ENCODE measurements at regions not wholly inside any gene's neighbourhood (a gene's known extent, or its start where the extent isn't known, plus 50 kb on each side); places are given as distances from the start of the nearest gene placed in this dataset.

GRCh38 chr1:219289171-219289570, 115.5 kb downstream of the LYPLAL1 start:
- no peak for DNase-seq (ENCODE audit: low spot score)
- Histone ChIP-seq H3K9me3 (replicated peaks in 1 of 2; ENCODE audit: control insufficient read depth in 2 of 2, insufficient read depth in 1 of 2, low read depth in 1 of 2, low read length in 2 of 2) (no peaks in the 10 kb centered on the region), H3K4me1 (ENCODE audit: control insufficient read depth in 2 of 2, insufficient read depth in 1 of 2, low read depth in 1 of 2, low read length in 2 of 2) (no peaks in the 10 kb centered on the region)

GRCh38 chr1:219283541-219283940, 109.9 kb downstream of the LYPLAL1 start:
- Histone ChIP-seq H4K91ac (ENCODE audit: low read depth, low read length, poor library complexity) (no peak overlapping the region), H3K9ac (ENCODE audit: low read depth, low read length, poor library complexity) (no peak overlapping the region), H2BK12ac (ENCODE audit: low read length) (no peak overlapping the region), H3K4me1 (ENCODE audit: control insufficient read depth in 2 of 2, insufficient read depth in 1 of 2, low read depth in 1 of 2, low read length in 2 of 2) (no peaks in the 10 kb centered on the region), H2BK5ac (ENCODE audit: low read length) (no peak overlapping the region), H3K4me3 (ENCODE audit: low read length in 2 of 2) (no peak overlapping the region), H3K9me3 (replicated peaks in 1 of 2; ENCODE audit: control insufficient read depth in 2 of 2, insufficient read depth in 1 of 2, low read depth in 1 of 2, low read length in 2 of 2) (no peaks in the 10 kb centered on the region), H2BK15ac (ENCODE audit: low read length) (no peak overlapping the region), H3K18ac (ENCODE audit: low read length) (no peak overlapping the region), H3K4ac (ENCODE audit: low read length) (no peak overlapping the region), H4K8ac (ENCODE audit: low read depth, low read length) (no peak overlapping the region), H3K36me3 (replicated peaks in 1 of 2; ENCODE audit: control insufficient read depth in 2 of 2, insufficient read depth in 2 of 2, low read length in 2 of 2) (no peaks in the 10 kb centered on the region), H3K27ac (replicated peaks; ENCODE audit: low read length) (no peak overlapping the region), H3K79me1 (ENCODE audit: low read depth, low read length) (no peaks in the 10 kb centered on the region), H3K14ac (ENCODE audit: low read length) (no peak overlapping the region), H2AFZ (ENCODE audit: low read length) (no peak overlapping the region), H2AK5ac (ENCODE audit: low read depth, low read length) (no peak overlapping the region), H3K4me2 (ENCODE audit: insufficient read depth, low read length, poor library complexity, severe bottlenecking) (no peak overlapping the region), H3K23ac (ENCODE audit: low read depth, low read length, poor library complexity) (no peak overlapping the region), H3K27me3 (ENCODE audit: control insufficient read depth in 3 of 3, insufficient read depth in 3 of 3, low read depth in 1 of 3, low read length in 3 of 3) (no peaks in the 10 kb centered on the region), H2BK120ac (ENCODE audit: low read depth, low read length) (no peak overlapping the region)
- no peak for DNase-seq (ENCODE audit: low spot score)

More at GRCh38 chr1:219289171-219289570, 115.5 kb downstream of the LYPLAL1 start:
- Histone ChIP-seq H2BK12ac (ENCODE audit: low read length) (no peak overlapping the region), H2AK5ac (ENCODE audit: low read depth, low read length) (no peak overlapping the region), H2AFZ (ENCODE audit: low read length) (no peak overlapping the region), H4K91ac (ENCODE audit: low read depth, low read length, poor library complexity) (no peak overlapping the region), H4K8ac (ENCODE audit: low read depth, low read length) (no peak overlapping the region), H3K27ac (replicated peaks; ENCODE audit: low read length) (no peak overlapping the region), H2BK15ac (ENCODE audit: low read length) (no peak overlapping the region), H3K18ac (ENCODE audit: low read length) (no peak overlapping the region), H3K4me3 (ENCODE audit: low read length in 2 of 2) (no peak overlapping the region), H3K14ac (ENCODE audit: low read length) (no peak overlapping the region), H3K79me1 (ENCODE audit: low read depth, low read length) (no peaks in the 10 kb centered on the region), H3K4me2 (ENCODE audit: insufficient read depth, low read length, poor library complexity, severe bottlenecking) (no peak overlapping the region), H3K23ac (ENCODE audit: low read depth, low read length, poor library complexity) (no peak overlapping the region), H3K9ac (ENCODE audit: low read depth, low read length, poor library complexity) (no peak overlapping the region), H3K27me3 (ENCODE audit: control insufficient read depth in 3 of 3, insufficient read depth in 3 of 3, low read depth in 1 of 3, low read length in 3 of 3) (no peaks in the 10 kb centered on the region), H2BK120ac (ENCODE audit: low read depth, low read length) (no peak overlapping the region), H3K4ac (ENCODE audit: low read length) (no peak overlapping the region), H3K36me3 (replicated peaks in 1 of 2; ENCODE audit: control insufficient read depth in 2 of 2, insufficient read depth in 2 of 2, low read length in 2 of 2) (no peaks in the 10 kb centered on the region), H2BK5ac (ENCODE audit: low read length) (no peak overlapping the region)
- no CpG with 5 or more reads among the region's 6 CpGs for WGBS, 2 donors (ENCODE audit: extremely low coverage in 2 of 2, insufficient read length in 2 of 2, insufficient replicate concordance in 1 of 2)

GRCh38 chr1:219281831-219282230, 108.2 kb downstream of the LYPLAL1 start:
- no peak overlapping the region for H2AFZ ChIP-seq (ENCODE audit: low read length)
- no peak overlapping the region for H3K4me2 ChIP-seq (ENCODE audit: insufficient read depth, low read length, poor library complexity, severe bottlenecking)
- no peak overlapping the region for H2BK120ac ChIP-seq (ENCODE audit: low read depth, low read length)
- no peak overlapping the region for H3K9ac ChIP-seq (ENCODE audit: low read depth, low read length, poor library complexity)
- H3K23ac ChIP-seq (ENCODE audit: low read depth, low read length, poor library complexity): no peak overlapping the region
- H3K4ac ChIP-seq (ENCODE audit: low read length): no peak overlapping the region
- no peaks in the 10 kb centered on the region for H3K79me1 ChIP-seq (ENCODE audit: low read depth, low read length)
- no peak overlapping the region for H2AK5ac ChIP-seq (ENCODE audit: low read depth, low read length)
- H3K27me3 ChIP-seq (ENCODE audit: control insufficient read depth in 3 of 3, insufficient read depth in 3 of 3, low read depth in 1 of 3, low read length in 3 of 3): no peaks in the 10 kb centered on the region
- no peak overlapping the region for H3K18ac ChIP-seq (ENCODE audit: low read length)
- no peaks in the 10 kb centered on the region for H3K4me1 ChIP-seq (ENCODE audit: control insufficient read depth in 2 of 2, insufficient read depth in 1 of 2, low read depth in 1 of 2, low read length in 2 of 2)
- no peaks in the 10 kb centered on the region for H3K36me3 ChIP-seq (replicated peaks in 1 of 2; ENCODE audit: control insufficient read depth in 2 of 2, insufficient read depth in 2 of 2, low read length in 2 of 2)
- no peak overlapping the region for H3K14ac ChIP-seq (ENCODE audit: low read length)
- WGBS, 2 donors (ENCODE audit: extremely low coverage in 2 of 2, insufficient read length in 2 of 2, insufficient replicate concordance in 1 of 2): no CpG with 5 or more reads among the region's 2 CpGs
- no peak overlapping the region for H3K4me3 ChIP-seq (ENCODE audit: low read length in 2 of 2)
- no peak overlapping the region for H4K91ac ChIP-seq (ENCODE audit: low read depth, low read length, poor library complexity)
- no peak overlapping the region for H2BK5ac ChIP-seq (ENCODE audit: low read length)
- no peak overlapping the region for H3K27ac ChIP-seq (replicated peaks; ENCODE audit: low read length)
- no peaks in the 10 kb centered on the region for H3K9me3 ChIP-seq (replicated peaks in 1 of 2; ENCODE audit: control insufficient read depth in 2 of 2, insufficient read depth in 1 of 2, low read depth in 1 of 2, low read length in 2 of 2)
- no peak overlapping the region for H4K8ac ChIP-seq (ENCODE audit: low read depth, low read length)
- H2BK15ac ChIP-seq (ENCODE audit: low read length): no peak overlapping the region
- DNase-seq (ENCODE audit: low spot score): no peak
- no peak overlapping the region for H2BK12ac ChIP-seq (ENCODE audit: low read length)

- Histone ChIP-seq H4K91ac (ENCODE audit: low read depth, low read length, poor library complexity) (no peak overlapping the region), H2AFZ (ENCODE audit: low read length) (no peak overlapping the region), H3K4me1 (ENCODE audit: control insufficient read depth in 2 of 2, insufficient read depth in 1 of 2, low read depth in 1 of 2, low read length in 2 of 2) (no peaks in the 10 kb centered on the region), H3K18ac (ENCODE audit: low read length) (no peak overlapping the region), H2BK15ac (ENCODE audit: low read length) (no peak overlapping the region), H3K14ac (ENCODE audit: low read length) (no peak overlapping the region), H3K4ac (ENCODE audit: low read length) (no peak overlapping the region), H3K79me1 (ENCODE audit: low read depth, low read length) (no peaks in the 10 kb centered on the region), H3K9ac (ENCODE audit: low read depth, low read length, poor library complexity) (no peak overlapping the region), H3K4me2 (ENCODE audit: insufficient read depth, low read length, poor library complexity, severe bottlenecking) (no peak overlapping the region), H2BK120ac (ENCODE audit: low read depth, low read length) (no peak overlapping the region), H3K9me3 (replicated peaks in 1 of 2; ENCODE audit: control insufficient read depth in 2 of 2, insufficient read depth in 1 of 2, low read depth in 1 of 2, low read length in 2 of 2) (no peaks in the 10 kb centered on the region), H2BK12ac (ENCODE audit: low read length) (no peak overlapping the region), H3K4me3 (ENCODE audit: low read length in 2 of 2) (no peak overlapping the region), H4K8ac (ENCODE audit: low read depth, low read length) (no peak overlapping the region), H2AK5ac (ENCODE audit: low read depth, low read length) (no peak overlapping the region), H3K23ac (ENCODE audit: low read depth, low read length, poor library complexity) (no peak overlapping the region), H3K27ac (replicated peaks; ENCODE audit: low read length) (no peak overlapping the region), H2BK5ac (ENCODE audit: low read length) (no peak overlapping the region), H3K36me3 (replicated peaks in 1 of 2; ENCODE audit: control insufficient read depth in 2 of 2, insufficient read depth in 2 of 2, low read length in 2 of 2) (no peaks in the 10 kb centered on the region), H3K27me3 (ENCODE audit: control insufficient read depth in 3 of 3, insufficient read depth in 3 of 3, low read depth in 1 of 3, low read length in 3 of 3) (no peaks in the 10 kb centered on the region)
- no CpG with 5 or more reads among the region's 6 CpGs for WGBS, 2 donors (ENCODE audit: extremely low coverage in 2 of 2, insufficient read length in 2 of 2, insufficient replicate concordance in 1 of 2)
- DNase-seq (ENCODE audit: low spot score): no peak
Measured at GRCh38 chr1:219279017-219279770, 105.5 kb downstream of the LYPLAL1 start.

Measured in neuronal stem cell (in vitro differentiated cells).